Natural killer cell (primary cell): ENCODE measurements at regions not wholly inside any gene's neighbourhood (a gene's known extent, or its start where the extent isn't known, plus 50 kb on each side); places are given as distances from the start of the nearest gene placed in this dataset.

Source experiments
- ATAC-seq, 3 donors: fragments of 150-1000 bp in 2 of 3; fragments of 200-7000 bp in 1 of 3; cut with Tn5 transposase; 1 replicate in 1 of 3; 2 replicates in 2 of 3; pipeline ENCODE4 v1.10.0; 2021; ENCODE audit warnings: mild to moderate bottlenecking in 2 of 3, moderate library complexity in 2 of 3
- DNase-seq, 2 donors: peaks; one replicate each; pipeline versions ENCODE4 v3.0.0 to v3.0.0-alpha.2; 2013 to 2021; ENCODE audit warnings: mixed read lengths in 1 of 2
- H3K27ac ChIP-seq: one replicate; pipeline ENCODE4 v1.5.1; 2013; ENCODE audit warnings: mild to moderate bottlenecking, low read length
- H3K27me3 ChIP-seq: one replicate; pipeline ENCODE4 v1.6.1; 2013; ENCODE audit warnings: low read length; ENCODE audit not compliant: control insufficient read depth, insufficient read depth
- H3K36me3 ChIP-seq: one replicate; pipeline ENCODE4 v1.6.1; 2013; ENCODE audit warnings: low read length; ENCODE audit not compliant: control insufficient read depth, insufficient read depth
- H3K4me1 ChIP-seq: one replicate; pipeline ENCODE4 v1.6.1; 2013; ENCODE audit warnings: low read length; ENCODE audit not compliant: control insufficient read depth, insufficient read depth
- H3K4me3 ChIP-seq: one replicate; pipeline ENCODE4 v1.5.1; 2013; ENCODE audit warnings: low read length
- H3K9me3 ChIP-seq: one replicate; pipeline ENCODE4 v1.6.1; 2013; ENCODE audit warnings: low read length; ENCODE audit not compliant: control insufficient read depth, insufficient read depth
- H3K27ac Mint-ChIP-seq, 2 donors: one replicate each; pipeline ENCODE4 v1.8.0; 2022; ENCODE audit warnings: mild to moderate bottlenecking in 2 of 2, mixed read lengths in 2 of 2, moderate library complexity in 1 of 2
- H3K27me3 Mint-ChIP-seq, 2 donors: one replicate each; pipeline ENCODE4 v1.8.0; 2022; ENCODE audit warnings: low read depth in 2 of 2, mixed read lengths in 2 of 2
- H3K36me3 Mint-ChIP-seq: one replicate; pipeline ENCODE4 v1.8.0; 2022; ENCODE audit warnings: mixed read lengths
- H3K4me1 Mint-ChIP-seq, 2 donors: one replicate each; pipeline ENCODE4 v1.8.0; 2022; ENCODE audit warnings: mixed read lengths in 2 of 2
- H3K4me3 Mint-ChIP-seq: one replicate; pipeline ENCODE4 v1.8.0; 2022; ENCODE audit warnings: mild to moderate bottlenecking, moderate library complexity, mixed read lengths
- H3K9me3 Mint-ChIP-seq, 2 donors: one replicate each; pipeline ENCODE4 v1.8.0; 2022; ENCODE audit warnings: mixed read lengths in 2 of 2
- CTCF ChIP-seq: fragments of 200-600 bp; IDR thresholded peaks from one replicate; pipeline ENCODE4 v1.8.0; 2022; ENCODE audit warnings: antibody characterized with exemption
- WGBS: methylation state at CpG from one replicate; pipeline ENCODE4 v1.1.7; 2013; ENCODE audit warnings: missing lambda C conversion rate; ENCODE audit not compliant: insufficient coverage; 5-methylcytosine and 5-hydroxymethylcytosine counted together
- intact Hi-C: fragments of 100-400 bp; cut with micrococcal nuclease; formaldehyde crosslinking; loops from one replicate; pipeline ENCODE4 v1.14.2; 2022

GRCh38 chr10:2494399-2494798, 572.9 kb upstream of the PFKP start:
- Mint-ChIP-seq H3K27ac (no peak overlapping the region), H3K4me1 (peaks cover 0 to 5% of the 10 kb centered on the region in 2 donors), H3K9me3 (peaks cover 3 to 5% of the 10 kb centered on the region in 2 donors), H3K27me3 (no peaks in the 10 kb centered on the region), H3K36me3 (no peaks in the 10 kb centered on the region), H3K4me3 (no peak overlapping the region)
- Histone ChIP-seq H3K36me3 (no peaks in the 10 kb centered on the region), H3K27me3 (no peaks in the 10 kb centered on the region), H3K9me3 (no peaks in the 10 kb centered on the region), H3K27ac (no peak overlapping the region), H3K4me1 (no peaks in the 10 kb centered on the region), H3K4me3 (no peak overlapping the region)
- intact Hi-C loops, result no loop called here
- ATAC-seq (no peak), DNase-seq (no peak)
- 87% methylated on average over 6 of the region's 6 CpGs for WGBS
- no peak for TF ChIP-seq CTCF

- no peak for ATAC-seq
- Mint-ChIP-seq H3K27ac (no peak overlapping the region), H3K4me1 (no peaks in the 10 kb centered on the region), H3K9me3 (peaks cover 0 to 2% of the 10 kb centered on the region in 2 donors), H3K36me3 (no peaks in the 10 kb centered on the region), H3K4me3 (no peak overlapping the region), H3K27me3 (no peaks in the 10 kb centered on the region)
- no peak overlapping the region for H3K4me3 ChIP-seq
- H3K27ac ChIP-seq, result no peak overlapping the region
- no peaks in the 10 kb centered on the region for H3K27me3 ChIP-seq
- intact Hi-C loops, result no loop called here
- no peaks in the 10 kb centered on the region for H3K4me1 ChIP-seq
- no peaks in the 10 kb centered on the region for H3K9me3 ChIP-seq
- 88% methylated on average over 8 of the region's 10 CpGs for WGBS
- no peak for DNase-seq
- no peak for TF ChIP-seq CTCF
- no peaks in the 10 kb centered on the region for H3K36me3 ChIP-seq
These were observed 578.8 kb upstream of the PFKP start for GRCh38 chr10:2488446-2489005.

GRCh38 chr10:2487921-2488320, 579.4 kb upstream of the PFKP start:
- WGBS, result 97% methylated on average over 3 of the region's 5 CpGs
- DNase-seq (no peak), ATAC-seq (no peak)
- H3K4me1 Mint-ChIP-seq, result no peaks in the 10 kb centered on the region
- no peaks in the 10 kb centered on the region for H3K4me1 ChIP-seq
- no peak overlapping the region for H3K4me3 Mint-ChIP-seq
- no peak overlapping the region for H3K4me3 ChIP-seq
- no peaks in the 10 kb centered on the region for H3K36me3 ChIP-seq
- no peak overlapping the region for H3K27ac ChIP-seq
- no peaks in the 10 kb centered on the region for H3K36me3 Mint-ChIP-seq
- H3K9me3 ChIP-seq, result no peaks in the 10 kb centered on the region
- intact Hi-C loops, result no loop called here
- no peaks in the 10 kb centered on the region for H3K27me3 Mint-ChIP-seq
- no peaks in the 10 kb centered on the region for H3K27me3 ChIP-seq
- peaks cover 2 to 3% of the 10 kb centered on the region in 2 donors for H3K9me3 Mint-ChIP-seq
- TF ChIP-seq CTCF, result no peak
- no peak overlapping the region for H3K27ac Mint-ChIP-seq

- no peaks in the 10 kb centered on the region for H3K27me3 Mint-ChIP-seq
- ATAC-seq, result no peak
- no peak overlapping the region for H3K4me3 Mint-ChIP-seq
- H3K9me3 ChIP-seq, result no peaks in the 10 kb centered on the region
- no peak for DNase-seq
- H3K27ac ChIP-seq, result no peak overlapping the region
- no peak overlapping the region for H3K4me3 ChIP-seq
- H3K4me1 Mint-ChIP-seq, result no peaks in the 10 kb centered on the region
- no peak overlapping the region for H3K27ac Mint-ChIP-seq
- WGBS, result 71% methylated on average over 1 of the region's 2 CpGs
- H3K9me3 Mint-ChIP-seq, result peaks cover 5 to 10% of the 10 kb centered on the region in 2 donors
- intact Hi-C loops, result no loop called here
- TF ChIP-seq CTCF, result no peak
- H3K4me1 ChIP-seq, result no peaks in the 10 kb centered on the region
- no peaks in the 10 kb centered on the region for H3K36me3 ChIP-seq
- no peaks in the 10 kb centered on the region for H3K36me3 Mint-ChIP-seq
- no peaks in the 10 kb centered on the region for H3K27me3 ChIP-seq
These were observed 588.7 kb upstream of the PFKP start for GRCh38 chr10:2478656-2479055.
